ENCODE measurements at regions not wholly inside any gene's neighbourhood (a gene's known extent, or its start where the extent isn't known, plus 50 kb on each side); places are given as distances from the start of the nearest gene placed in this dataset.

DNA sequence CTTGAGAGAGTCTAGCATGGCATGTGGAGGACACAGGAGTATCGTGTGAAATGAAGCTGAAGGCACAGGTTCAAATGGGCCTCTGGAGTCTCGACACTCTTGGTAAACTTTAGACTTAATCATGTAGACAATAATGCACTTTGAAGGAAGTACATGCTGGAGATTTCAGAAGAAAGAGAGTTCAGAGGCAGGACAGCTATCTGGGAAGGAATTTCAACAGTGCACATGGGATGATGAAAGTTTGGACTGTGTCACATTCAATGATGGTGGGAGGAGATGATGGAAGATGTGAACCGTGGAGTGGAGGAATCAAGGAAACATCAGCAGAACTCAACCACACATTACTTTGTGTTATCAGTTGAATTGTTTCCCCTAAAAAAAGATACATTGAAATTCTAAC lies 88.6 kb upstream of the PAPPA start:
- DNase-seq (no peak), ATAC-seq (no peak)
- no peak overlapping the region for H3K27ac ChIP-seq
- no peaks in the 10 kb centered on the region for H3K9me3 ChIP-seq
- TF ChIP-seq, protein P1, sequence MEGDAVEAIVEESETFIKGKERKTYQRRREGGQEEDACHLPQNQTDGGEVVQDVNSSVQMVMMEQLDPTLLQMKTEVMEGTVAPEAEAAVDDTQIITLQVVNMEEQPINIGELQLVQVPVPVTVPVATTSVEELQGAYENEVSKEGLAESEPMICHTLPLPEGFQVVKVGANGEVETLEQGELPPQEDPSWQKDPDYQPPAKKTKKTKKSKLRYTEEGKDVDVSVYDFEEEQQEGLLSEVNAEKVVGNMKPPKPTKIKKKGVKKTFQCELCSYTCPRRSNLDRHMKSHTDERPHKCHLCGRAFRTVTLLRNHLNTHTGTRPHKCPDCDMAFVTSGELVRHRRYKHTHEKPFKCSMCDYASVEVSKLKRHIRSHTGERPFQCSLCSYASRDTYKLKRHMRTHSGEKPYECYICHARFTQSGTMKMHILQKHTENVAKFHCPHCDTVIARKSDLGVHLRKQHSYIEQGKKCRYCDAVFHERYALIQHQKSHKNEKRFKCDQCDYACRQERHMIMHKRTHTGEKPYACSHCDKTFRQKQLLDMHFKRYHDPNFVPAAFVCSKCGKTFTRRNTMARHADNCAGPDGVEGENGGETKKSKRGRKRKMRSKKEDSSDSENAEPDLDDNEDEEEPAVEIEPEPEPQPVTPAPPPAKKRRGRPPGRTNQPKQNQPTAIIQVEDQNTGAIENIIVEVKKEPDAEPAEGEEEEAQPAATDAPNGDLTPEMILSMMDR (IDR thresholded peaks at IDR 0.05), result no peak
- WGBS, 2 donors, result 80 to 87% methylated on average over 3 of the region's 3 CpGs
- H3K4me3 ChIP-seq, result no peak overlapping the region
- no peaks in the 10 kb centered on the region for H3K4me1 ChIP-seq
- H3K36me3 ChIP-seq, result no peaks in the 10 kb centered on the region
- intact Hi-C loops (cut with DNase I), result no loop called here
- no peaks in the 10 kb centered on the region for H3K27me3 ChIP-seq

DNA sequence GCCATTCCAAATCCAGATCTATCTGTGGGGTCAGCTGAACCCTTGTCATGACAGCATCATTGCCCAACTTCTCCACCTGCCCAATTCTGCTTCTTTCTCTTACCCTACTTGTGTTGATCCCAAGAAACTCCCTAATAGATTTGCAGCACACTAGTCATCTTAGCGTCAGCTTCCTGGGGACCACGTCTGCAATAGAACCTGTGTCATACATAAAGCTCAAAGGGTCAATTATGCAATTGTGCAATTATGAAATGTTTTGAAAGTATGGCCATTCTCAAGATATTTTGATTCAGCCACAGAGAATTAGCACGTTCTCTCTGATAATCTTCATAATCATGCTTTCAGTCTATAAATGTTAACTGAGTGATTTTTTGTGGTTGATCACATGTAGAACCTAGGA lies 87.4 kb upstream of the PAPPA start:
- intact Hi-C loops (cut with DNase I), result no loop called here
- no peaks in the 10 kb centered on the region for H3K4me1 ChIP-seq
- no peak overlapping the region for H3K27ac ChIP-seq
- 84 to 89% methylated on average over 3 of the region's 3 CpGs for WGBS, 2 donors
- DNase-seq (no peak), ATAC-seq (no peak)
- no peak overlapping the region for H3K4me3 ChIP-seq
- TF ChIP-seq, protein P1 (IDR thresholded peaks at IDR 0.05), result no peak
- no peaks in the 10 kb centered on the region for H3K36me3 ChIP-seq
- H3K27me3 ChIP-seq, result no peaks in the 10 kb centered on the region
- H3K9me3 ChIP-seq, result no peaks in the 10 kb centered on the region

DNA sequence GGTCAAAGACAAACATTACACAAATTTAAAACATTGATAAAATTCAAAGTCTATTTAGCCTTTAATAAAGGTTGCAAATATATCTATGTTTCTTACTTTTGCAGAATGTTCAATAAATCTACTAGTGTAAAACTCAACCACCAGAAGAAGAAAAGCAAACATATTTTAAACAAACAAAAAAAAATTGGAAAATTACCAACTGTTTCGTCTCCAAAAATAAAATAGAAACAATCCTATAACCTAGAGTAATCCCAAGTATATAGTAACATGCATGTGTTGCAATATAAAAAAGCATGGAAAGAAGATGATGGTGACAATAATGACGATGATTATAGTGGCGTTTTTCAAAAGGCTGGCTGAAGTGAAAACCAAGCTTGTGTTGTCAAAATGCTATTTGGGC lies 86.0 kb upstream of the PAPPA start:
- ATAC-seq (no peak), DNase-seq (no peak)
- TF ChIP-seq, protein P1 (IDR thresholded peaks at IDR 0.05), result no peak
- Histone ChIP-seq H3K4me1 (no peaks in the 10 kb centered on the region), H3K9me3 (no peaks in the 10 kb centered on the region), H3K36me3 (no peaks in the 10 kb centered on the region), H3K27ac (no peak overlapping the region), H3K27me3 (no peaks in the 10 kb centered on the region), H3K4me3 (no peak overlapping the region)
- WGBS, 2 donors, result 72 to 76% methylated on average over 3 of the region's 3 CpGs
- intact Hi-C loops (cut with DNase I), result no loop called here

DNA sequence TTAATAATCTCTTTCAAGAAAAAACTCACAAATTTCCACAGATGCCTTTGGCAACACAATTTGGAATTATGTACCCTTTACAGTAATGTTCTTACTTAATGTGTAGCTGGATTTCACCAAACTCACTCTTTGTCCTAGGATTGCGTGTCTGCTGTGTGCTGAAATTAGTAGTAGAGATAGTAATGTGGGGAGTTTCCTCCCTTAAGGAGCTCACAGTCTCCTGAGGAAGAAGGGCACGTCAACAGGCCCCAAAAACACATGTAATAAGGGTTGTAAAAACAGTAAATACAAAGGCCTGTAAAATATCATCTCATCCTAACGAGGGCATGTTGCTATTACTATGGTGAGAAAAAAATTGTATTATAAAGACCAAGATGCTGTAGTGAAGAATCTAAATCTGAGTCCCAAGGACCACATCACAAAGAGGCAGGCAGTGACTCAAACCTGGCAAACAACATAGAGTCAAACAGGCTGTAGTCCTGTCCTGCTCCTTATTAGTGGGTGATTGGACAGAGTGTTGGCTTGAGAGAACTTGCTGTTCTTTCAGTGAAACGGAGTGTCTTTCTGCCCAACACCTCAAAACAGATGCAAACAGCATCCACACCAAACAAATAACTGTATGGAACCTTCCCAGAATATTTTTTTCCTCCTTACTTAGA lies 83.2 kb upstream of the PAPPA start:
- no peak overlapping the region for H3K27ac ChIP-seq
- H3K36me3 ChIP-seq, result no peaks in the 10 kb centered on the region
- 51 to 59% methylated on average over 4 of the region's 4 CpGs for WGBS, 2 donors
- no peaks in the 10 kb centered on the region for H3K27me3 ChIP-seq
- no peak for DNase-seq
- intact Hi-C loops (cut with DNase I), result no loop called here
- peak in 2 of 8 donors; percentile 55 to 78 for ATAC-seq
- TF ChIP-seq, protein P1 (IDR thresholded peaks at IDR 0.05), result no peak
- H3K9me3 ChIP-seq, result no peaks in the 10 kb centered on the region
- no peak overlapping the region for H3K4me3 ChIP-seq
- H3K4me1 ChIP-seq, result no peaks in the 10 kb centered on the region
